ENCODE measurements at regions not wholly inside any gene's neighbourhood (a gene's known extent, or its start where the extent isn't known, plus 50 kb on each side); places are given as distances from the start of the nearest gene placed in this dataset.
A peak's percentile ranks its signal among the peaks of the same experiment; 100 is the strongest.

GRCh38 chr12:115464111-115464581, 780.2 kb upstream of the TBX3 start:
- DNase-seq (ENCODE audit: low read depth), result no peak

- DNase-seq (ENCODE audit: low read depth), result no peak
Observed at GRCh38 chr12:115461401-115461800, 777.4 kb upstream of the TBX3 start.

- no peak for DNase-seq (ENCODE audit: low read depth)
Observed at GRCh38 chr12:115457798-115458197, 773.8 kb upstream of the TBX3 start.

GRCh38 chr12:115456946-115457689, 773.1 kb upstream of the TBX3 start:
- DNase-seq (ENCODE audit: low read depth), result no peak

- DNase-seq (ENCODE audit: low read depth), result no peak
Observed at GRCh38 chr12:115455268-115455681, 771.3 kb upstream of the TBX3 start.

- no peak for DNase-seq (ENCODE audit: low read depth)
Observed at GRCh38 chr12:115452751-115453281, 768.8 kb upstream of the TBX3 start.

GRCh38 chr12:115451780-115452736, 768.1 kb upstream of the TBX3 start:
- no peak for DNase-seq (ENCODE audit: low read depth)

- no peak for DNase-seq (ENCODE audit: low read depth)
Observed at GRCh38 chr12:115451151-115451779, 767.3 kb upstream of the TBX3 start.

- no peak for DNase-seq (ENCODE audit: low read depth)
Observed at GRCh38 chr12:115450710-115451109, 766.7 kb upstream of the TBX3 start.

GRCh38 chr12:115450017-115450416, 766.0 kb upstream of the TBX3 start:
- no peak for DNase-seq (ENCODE audit: low read depth)

GRCh38 chr12:115449526-115449925, 765.6 kb upstream of the TBX3 start:
- no peak for DNase-seq (ENCODE audit: low read depth)

- peak; percentile 35 for DNase-seq (ENCODE audit: low read depth)
Observed at GRCh38 chr12:115444346-115444745, 760.4 kb upstream of the TBX3 start.

- DNase-seq (ENCODE audit: low read depth), result no peak
Observed at GRCh38 chr12:115443351-115443938, 759.5 kb upstream of the TBX3 start.

GRCh38 chr12:115440438-115440837, 756.5 kb upstream of the TBX3 start:
- peak; percentile 50 for DNase-seq (ENCODE audit: low read depth)

- no peak for DNase-seq (ENCODE audit: low read depth)
Observed at GRCh38 chr12:115439008-115439601, 755.1 kb upstream of the TBX3 start.

- DNase-seq (ENCODE audit: low read depth), result no peak
Observed at GRCh38 chr12:115438314-115438713, 754.3 kb upstream of the TBX3 start.

GRCh38 chr12:115437061-115437567, 753.1 kb upstream of the TBX3 start:
- no peak for DNase-seq (ENCODE audit: low read depth)

GRCh38 chr12:115433014-115433634, 749.1 kb upstream of the TBX3 start:
- no peak for DNase-seq (ENCODE audit: low read depth)

- DNase-seq (ENCODE audit: low read depth), result no peak
Observed at GRCh38 chr12:115430636-115431035, 746.7 kb upstream of the TBX3 start.

- no peak for DNase-seq (ENCODE audit: low read depth)
Observed at GRCh38 chr12:115426732-115427131, 742.8 kb upstream of the TBX3 start.

- DNase-seq (ENCODE audit: low read depth), result no peak
Observed at GRCh38 chr12:115424003-115424402, 740.0 kb upstream of the TBX3 start.
